ENCODE measurements at regions not wholly inside any gene's neighbourhood (a gene's known extent, or its start where the extent isn't known, plus 50 kb on each side); places are given as distances from the start of the nearest gene placed in this dataset.

DNA sequence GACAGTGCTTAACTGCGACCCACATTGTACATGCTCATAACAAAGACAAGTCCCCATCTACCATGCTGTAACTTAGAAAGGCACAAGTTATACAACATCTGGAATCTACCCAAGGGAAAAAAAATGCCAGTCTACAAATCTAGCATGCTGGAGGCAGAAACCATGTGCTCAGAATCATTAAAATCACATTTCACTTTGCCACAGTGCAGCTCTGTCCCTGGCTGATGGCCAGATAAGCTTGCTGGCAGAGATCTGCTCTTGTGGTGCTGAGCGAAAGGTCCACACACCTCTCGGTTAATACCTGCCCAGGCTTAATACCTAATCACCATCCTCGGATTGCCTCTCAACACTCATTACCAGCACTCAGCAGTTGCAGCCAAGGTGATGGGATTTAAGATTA lies 74.1 kb upstream of the UQCRFS1 start:
- POLR2A ChIA-PET = no interaction called here
- H3K4me3 ChIP-seq (ENCODE audit: low read depth, low read length) = no peak overlapping the region
- no peak for DNase-seq (ENCODE audit: low read depth, low spot score)
- CTCF ChIA-PET = interaction anchor here (1.0 kb wide), 1 partner anchor 24 kb away, joined by 3 read pairs; no protein-coding TSS in a partner anchor
- TF ChIP-seq, protein P1, sequence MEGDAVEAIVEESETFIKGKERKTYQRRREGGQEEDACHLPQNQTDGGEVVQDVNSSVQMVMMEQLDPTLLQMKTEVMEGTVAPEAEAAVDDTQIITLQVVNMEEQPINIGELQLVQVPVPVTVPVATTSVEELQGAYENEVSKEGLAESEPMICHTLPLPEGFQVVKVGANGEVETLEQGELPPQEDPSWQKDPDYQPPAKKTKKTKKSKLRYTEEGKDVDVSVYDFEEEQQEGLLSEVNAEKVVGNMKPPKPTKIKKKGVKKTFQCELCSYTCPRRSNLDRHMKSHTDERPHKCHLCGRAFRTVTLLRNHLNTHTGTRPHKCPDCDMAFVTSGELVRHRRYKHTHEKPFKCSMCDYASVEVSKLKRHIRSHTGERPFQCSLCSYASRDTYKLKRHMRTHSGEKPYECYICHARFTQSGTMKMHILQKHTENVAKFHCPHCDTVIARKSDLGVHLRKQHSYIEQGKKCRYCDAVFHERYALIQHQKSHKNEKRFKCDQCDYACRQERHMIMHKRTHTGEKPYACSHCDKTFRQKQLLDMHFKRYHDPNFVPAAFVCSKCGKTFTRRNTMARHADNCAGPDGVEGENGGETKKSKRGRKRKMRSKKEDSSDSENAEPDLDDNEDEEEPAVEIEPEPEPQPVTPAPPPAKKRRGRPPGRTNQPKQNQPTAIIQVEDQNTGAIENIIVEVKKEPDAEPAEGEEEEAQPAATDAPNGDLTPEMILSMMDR (IDR thresholded peaks at IDR 0.05; ENCODE audit: insufficient read depth, low read length, missing control alignments) = no peak

DNA sequence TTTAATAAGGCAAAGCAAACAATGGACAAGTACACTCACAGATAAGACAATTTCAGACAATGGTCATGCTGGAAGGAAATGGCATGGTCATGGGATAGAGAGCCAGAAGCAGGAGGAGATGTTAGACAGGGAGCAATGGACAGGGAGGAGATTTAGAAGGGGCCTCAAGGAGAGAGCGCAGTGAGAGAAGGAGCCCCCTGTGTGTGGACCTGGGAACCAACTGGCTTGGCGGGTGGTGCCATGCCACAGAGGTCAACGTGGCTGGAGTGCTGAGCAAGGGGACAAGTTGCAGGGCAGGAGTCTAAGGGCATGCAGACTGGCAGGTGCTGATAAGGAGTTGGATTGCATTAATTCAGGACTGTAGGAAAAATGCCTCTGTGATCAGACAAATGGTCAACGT lies 75.3 kb upstream of the UQCRFS1 start:
- TF ChIP-seq, protein P1 (IDR thresholded peaks at IDR 0.05; ENCODE audit: insufficient read depth, low read length, missing control alignments) = no peak
- CTCF ChIA-PET = no interaction called here
- POLR2A ChIA-PET = no interaction called here
- H3K4me3 ChIP-seq (ENCODE audit: low read depth, low read length) = no peak overlapping the region
- DNase-seq (ENCODE audit: low read depth, low spot score) = no peak

DNA sequence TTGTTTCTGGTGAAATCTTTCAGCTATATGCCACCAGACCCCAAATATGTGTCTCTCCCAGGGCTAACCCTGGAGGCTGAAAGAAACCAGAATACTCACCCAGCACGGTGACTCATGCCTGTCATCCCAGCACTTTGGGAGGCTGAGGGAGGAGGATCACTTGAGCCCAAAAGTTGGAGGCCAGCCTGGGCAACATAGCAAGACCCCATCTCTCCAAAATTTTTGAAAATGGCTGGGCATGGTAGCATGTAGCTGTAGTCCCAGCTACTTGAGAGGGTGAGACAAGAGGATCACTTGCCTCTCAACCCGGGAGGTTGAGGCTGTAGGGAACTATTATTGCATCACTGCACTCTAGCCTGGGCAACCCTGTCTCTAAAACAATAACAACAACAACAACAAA lies 76.1 kb upstream of the UQCRFS1 start:
- H3K4me3 ChIP-seq (ENCODE audit: low read depth, low read length) = no peak overlapping the region
- no peak for DNase-seq (ENCODE audit: low read depth, low spot score)
- TF ChIP-seq, protein P1 (IDR thresholded peaks at IDR 0.05; ENCODE audit: insufficient read depth, low read length, missing control alignments) = no peak
- POLR2A ChIA-PET = no interaction called here
- CTCF ChIA-PET = no interaction called here

DNA sequence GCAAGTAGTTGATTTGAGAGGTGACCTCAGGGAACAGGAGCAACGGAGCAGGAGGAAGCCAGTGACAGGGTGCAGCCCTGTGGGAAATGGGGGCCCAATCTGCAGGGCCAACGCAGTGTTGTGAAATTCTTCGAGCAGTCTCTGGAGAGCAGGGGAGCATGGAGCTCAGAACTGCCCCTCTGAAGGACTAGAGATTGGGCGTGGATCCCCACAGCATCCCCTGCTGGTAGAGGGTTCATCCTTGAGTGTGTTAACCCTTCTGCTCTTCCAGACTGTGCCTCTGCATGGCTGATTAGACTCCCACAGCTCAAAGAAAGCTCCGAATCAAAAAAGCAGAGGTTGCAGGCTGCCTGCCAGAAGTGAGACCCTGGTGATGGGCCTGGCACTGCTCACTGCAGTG lies 77.9 kb upstream of the UQCRFS1 start:
- ChIA-PET POLR2A (no interaction called here), CTCF (no interaction called here)
- H3K4me3 ChIP-seq (ENCODE audit: low read depth, low read length) = no peak overlapping the region
- no peak for DNase-seq (ENCODE audit: low read depth, low spot score)
- TF ChIP-seq, protein P1 (IDR thresholded peaks at IDR 0.05; ENCODE audit: insufficient read depth, low read length, missing control alignments) = no peak

DNA sequence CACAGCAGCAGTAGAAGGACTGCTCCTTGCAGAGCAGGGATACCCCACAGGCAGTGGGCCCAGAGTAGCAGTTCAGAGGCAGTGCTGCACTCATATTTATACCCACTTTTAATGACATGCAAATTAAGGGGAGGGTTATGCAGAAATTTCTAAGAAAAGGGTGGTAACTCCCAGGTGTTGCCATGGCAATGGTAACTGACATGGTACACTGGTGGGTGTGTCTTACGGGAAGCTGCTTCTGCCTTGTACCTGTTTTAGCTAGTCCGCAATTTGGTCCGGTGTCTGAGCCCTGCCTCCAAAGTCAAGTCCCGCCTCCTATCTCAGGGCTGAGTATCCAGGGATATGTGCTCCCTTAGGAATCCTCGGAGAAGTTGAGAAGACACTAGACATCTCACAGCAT lies 79.2 kb upstream of the UQCRFS1 start:
- ChIA-PET POLR2A (no interaction called here), CTCF (interaction anchor here (1.5 kb wide), 1 partner anchor 28 kb away, joined by 3 read pairs; no protein-coding TSS in a partner anchor)
- DNase-seq (ENCODE audit: low read depth, low spot score) = no peak
- TF ChIP-seq, protein P1 (IDR thresholded peaks at IDR 0.05; ENCODE audit: insufficient read depth, low read length, missing control alignments) = no peak
- H3K4me3 ChIP-seq (ENCODE audit: low read depth, low read length) = no peak overlapping the region

DNA sequence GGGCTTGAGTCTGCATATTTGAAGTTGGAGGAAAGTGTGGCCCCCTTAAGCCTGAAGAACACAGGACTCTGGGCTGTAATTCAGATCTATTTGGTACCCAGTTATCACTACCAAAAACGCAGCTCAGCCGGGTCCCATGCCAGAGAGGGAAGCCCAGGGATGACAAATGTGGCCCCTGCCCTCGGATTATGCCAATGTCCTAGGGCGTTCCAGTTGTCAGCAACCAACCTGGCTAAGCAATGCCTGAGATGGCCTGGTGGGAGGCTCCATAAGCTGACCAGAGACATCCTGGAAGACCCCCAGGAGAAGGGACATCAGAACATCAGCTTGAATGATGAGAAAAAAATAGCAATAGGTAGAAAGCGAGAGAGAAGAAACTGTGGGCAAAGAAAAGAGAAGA lies 79.6 kb upstream of the UQCRFS1 start:
- no peak for DNase-seq (ENCODE audit: low read depth, low spot score)
- POLR2A ChIA-PET = no interaction called here
- H3K4me3 ChIP-seq (ENCODE audit: low read depth, low read length) = no peak overlapping the region
- TF ChIP-seq, protein P1 (IDR thresholded peaks at IDR 0.05; ENCODE audit: insufficient read depth, low read length, missing control alignments) = no peak
- CTCF ChIA-PET = interaction anchor here (1.5 kb wide), 1 partner anchor 28 kb away, joined by 3 read pairs; no protein-coding TSS in a partner anchor

Measured in AG04449 (cell line).